H4 (cell line): ENCODE measurements at regions not wholly inside any gene's neighbourhood (a gene's known extent, or its start where the extent isn't known, plus 50 kb on each side); places are given as distances from the start of the nearest gene placed in this dataset.
A peak's percentile ranks its signal among the peaks of the same experiment; 100 is the strongest.

Experiments used
- DNase-seq: peaks from one replicate; pipeline ENCODE4 v3.0.0-alpha.2; 2015; ENCODE audit warnings: low spot score

DNA sequence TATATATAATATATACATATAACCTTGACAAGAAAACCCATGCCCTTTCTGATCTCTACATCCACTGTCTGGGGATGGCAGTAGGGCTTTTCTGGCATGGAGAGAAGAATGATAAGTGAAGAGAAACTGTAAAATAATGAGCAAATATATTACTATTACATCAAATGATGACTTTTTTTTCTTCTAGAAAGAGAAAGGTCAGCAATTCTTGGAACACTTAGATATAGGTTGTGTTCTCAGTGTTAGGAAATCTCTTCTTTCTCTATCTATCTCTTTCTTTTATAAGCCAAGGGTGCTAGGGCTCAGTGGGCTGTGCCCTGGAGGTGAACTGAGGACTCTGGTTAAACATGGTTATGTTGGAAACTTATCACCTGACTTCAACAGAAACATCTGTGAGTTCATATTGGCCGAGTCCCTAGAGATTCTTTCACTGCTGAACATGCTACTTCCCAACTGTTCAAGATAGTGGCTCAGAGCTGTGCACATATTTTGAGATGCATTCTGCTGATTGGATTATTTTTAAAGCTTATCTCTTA, 265.1 kb downstream of the GBA3 start:
- no peak for DNase-seq

DNA sequence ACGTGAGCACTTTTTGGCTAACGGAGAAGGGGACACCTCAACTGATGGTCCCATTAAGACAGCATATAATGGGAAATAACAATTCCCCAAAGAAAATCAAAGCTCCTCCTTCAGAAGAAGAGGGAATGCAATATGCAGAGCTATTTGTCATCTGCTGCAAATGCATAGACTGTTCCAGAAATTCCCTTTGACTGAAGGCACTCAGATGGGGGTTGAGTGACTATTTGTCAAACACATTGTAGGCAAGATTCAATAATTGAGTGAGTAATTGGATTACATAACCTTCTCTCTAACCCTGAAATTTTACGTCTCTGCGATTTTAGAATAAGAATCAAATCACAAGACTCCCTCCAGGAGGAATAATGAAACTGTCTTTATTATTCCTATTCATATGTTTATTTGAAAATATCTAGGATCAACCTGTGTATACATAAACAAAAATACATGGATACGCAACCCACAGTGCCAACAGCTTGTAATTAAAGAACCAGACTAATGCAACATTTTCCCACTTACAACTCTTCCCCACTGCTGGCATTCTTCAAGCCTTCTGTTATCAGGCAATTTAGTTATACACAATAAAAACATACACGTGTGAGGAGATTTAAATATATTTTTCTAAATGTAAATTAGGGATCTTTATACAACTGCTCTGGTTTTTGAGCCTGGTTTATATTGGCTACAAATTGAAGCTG, 256.6 kb downstream of the GBA3 start:
- DNase-seq, result no peak

DNA sequence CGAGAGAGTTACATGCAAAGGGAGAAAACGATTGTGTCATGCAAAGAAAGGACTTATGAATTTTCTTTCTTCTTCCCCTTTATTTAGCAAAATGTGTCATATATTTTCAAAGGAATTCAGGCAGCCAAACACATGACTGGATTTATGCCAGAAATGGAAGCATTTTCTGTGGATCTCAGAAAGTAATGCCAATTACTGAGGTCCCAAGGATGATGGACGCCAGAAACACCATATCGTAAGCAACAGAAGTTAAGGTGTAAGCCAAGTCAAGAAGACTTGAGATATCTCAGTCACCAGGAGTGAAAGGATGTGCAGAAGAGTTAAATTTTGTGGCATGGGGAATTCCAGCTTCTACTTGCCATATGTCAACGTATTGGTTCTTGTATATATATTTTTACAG, 255.1 kb downstream of the GBA3 start:
- DNase-seq, result no peak

DNA sequence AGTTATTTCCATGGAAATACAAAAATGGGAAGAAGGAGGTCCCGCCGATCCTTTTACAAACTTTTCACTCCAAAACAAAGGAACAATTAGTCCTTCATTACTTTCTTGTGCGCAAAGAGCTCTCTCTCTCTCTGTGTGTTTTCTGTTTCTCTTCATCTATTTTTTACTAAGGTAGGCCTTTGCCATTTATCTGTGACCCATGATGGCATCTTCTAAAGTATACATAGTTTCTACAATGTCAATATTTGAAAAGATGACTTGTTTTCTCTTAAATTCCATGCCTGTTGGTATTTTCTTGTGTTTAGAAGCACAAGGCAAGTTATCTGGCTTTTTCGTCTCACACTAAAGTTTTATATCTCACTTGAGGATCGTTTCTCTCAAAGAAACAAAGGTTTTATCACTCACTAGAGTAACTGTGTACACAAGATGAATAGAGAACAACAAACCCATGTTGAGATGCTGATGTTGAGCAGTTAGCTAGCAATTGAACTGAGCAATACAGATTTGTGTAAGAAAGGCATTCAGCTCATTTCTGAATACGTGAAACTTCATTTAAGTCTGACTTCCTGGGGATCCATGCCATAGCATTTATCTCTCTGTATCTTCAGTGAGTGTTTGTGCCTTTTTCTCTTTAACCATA, 250.3 kb downstream of the GBA3 start:
- DNase-seq, result no peak

DNA sequence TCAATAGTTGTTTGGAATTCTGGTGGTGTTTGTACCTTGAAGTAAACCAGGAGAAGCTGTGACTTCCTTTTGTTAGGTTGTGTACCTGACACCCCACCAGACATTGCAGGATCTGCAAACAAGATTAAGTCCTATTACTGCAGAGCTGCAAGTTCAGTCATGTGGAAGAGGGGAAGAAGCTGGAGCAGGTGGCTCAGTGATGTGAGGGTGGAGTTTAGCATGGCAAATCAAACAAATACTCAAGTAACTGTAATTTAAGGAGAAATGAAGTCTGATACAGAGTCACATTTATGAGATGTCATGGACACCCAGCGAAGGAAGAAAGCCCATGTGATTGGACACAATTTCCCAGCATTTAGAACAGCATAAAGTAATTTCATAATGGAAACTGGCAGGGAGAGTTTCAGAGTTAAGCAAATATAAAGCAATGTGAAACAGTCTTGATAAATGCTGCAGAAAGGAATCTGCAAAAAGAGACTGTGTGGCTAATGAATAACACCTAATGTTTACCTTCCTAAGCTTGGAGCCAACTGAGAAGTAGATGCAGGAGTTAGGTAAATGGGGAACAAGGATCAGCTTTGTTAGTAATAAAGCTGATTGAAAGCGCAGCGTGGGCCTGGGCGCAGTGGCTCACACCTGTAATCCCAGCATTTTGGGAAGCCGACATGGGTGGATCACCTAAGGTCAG, 249.1 kb downstream of the GBA3 start:
- DNase-seq, result no peak

DNA sequence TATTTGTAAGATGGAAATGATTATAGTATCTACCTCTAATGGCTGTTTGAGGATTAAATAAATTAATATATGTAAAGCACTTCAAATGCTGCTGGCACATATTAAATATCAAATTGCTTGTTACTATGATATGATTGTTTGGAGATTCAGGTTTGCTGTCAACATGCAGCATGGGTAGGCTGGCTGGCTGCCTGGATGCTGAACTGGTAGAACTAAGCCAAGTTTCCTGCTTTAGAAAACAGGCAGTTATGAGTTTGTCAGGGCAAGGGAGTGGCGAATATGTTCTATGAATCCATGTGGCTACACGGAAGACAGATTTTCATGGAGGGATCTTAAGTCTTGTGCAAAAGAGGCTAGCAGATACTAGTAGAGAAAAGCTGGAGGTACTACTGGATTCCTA, 239.6 kb downstream of the GBA3 start:
- no peak for DNase-seq

DNA sequence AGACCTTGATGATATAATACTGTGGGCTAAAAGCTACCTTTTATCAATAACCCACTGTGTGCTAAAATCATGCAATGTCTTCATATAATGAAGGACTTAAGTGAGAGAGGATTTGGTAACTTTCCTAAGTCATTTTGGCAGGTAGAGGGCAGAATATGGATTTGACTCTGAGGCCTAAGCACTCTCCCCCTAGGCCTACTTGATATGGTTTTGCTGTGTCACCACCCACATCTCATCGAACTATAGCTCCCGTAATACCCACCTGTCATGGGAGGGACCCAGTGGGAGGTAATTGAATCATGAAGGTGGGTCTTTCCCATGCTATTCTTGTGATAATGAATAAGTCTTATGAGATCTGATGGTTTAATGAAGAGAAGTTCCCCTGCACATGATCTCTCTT, 229.7 kb downstream of the GBA3 start:
- no peak for DNase-seq

DNA sequence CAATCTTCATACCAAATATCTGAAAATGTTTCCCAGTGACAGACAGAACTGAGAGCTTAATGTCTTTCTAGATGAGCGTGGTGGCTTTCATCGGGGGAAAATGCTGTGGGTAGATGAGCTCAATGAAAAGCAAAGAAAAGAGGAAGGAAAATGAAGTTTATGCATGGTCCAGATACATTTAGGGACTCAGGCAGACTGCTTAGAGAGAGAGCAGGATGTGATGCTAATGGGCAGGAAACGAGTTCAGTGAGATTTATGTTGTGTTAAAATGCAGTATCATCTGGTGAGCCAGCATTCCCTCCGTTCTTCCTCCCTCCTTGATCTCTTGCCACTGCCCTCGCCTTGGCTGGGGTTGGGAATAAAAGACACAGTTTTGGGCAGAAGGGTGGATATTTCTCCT, 229.2 kb downstream of the GBA3 start:
- no peak for DNase-seq

DNA sequence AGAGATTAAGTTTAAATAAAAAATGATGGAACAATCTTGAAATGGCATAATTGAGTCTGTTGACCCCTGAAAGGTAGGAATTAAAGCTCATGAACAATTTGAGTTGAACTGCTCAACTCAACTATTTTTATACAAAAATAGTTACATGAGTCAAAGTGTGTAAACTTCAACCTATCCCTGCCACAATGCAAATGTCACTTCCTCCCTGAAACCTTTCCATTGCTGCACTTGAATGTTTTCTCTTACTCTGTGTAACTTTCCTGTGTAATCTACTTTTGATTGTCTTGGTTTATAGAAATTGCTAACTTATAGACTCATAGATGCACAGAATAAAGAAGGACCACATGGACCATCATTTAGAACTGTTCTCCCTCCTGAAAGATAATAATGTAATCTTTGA, 218.5 kb downstream of the GBA3 start:
- no peak for DNase-seq

DNA sequence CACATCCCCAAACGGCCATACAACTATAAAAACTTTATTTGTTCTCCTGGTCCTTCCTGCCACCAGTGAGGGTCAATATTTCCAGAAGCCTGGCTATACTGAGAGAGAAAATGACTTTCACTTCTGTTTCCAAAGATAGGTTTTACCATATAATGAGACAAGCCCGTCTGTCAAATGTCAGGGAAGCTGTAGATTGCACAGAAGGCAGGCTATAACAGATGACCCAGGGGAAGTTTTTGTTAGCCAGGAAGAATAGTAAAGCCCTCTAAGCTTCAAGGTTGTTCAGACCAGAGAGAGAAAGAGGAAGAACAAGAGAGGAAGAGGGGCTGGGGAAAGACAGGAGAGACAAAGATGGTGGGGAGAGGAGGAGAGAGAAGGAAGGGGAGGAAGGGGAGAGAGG, 217.5 kb downstream of the GBA3 start:
- DNase-seq, result no peak

DNA sequence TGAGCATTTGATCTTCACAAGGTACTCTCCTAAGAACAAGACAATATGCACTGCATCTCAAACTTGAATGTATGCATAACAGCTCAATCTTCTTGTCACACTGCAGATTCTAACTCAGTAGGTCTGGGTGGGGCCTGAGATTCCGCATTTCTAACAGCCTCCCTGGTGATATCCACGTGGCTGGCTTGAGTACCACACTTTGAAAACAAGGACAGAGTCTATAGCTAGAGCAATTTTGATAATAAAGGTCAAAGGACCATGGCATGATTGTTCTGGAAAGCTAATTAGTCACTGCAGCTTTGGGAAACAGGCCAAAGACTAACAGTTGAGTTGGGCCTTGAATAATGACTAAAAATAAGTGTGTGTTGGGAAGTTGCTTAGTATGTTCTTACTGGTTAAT, 213.3 kb downstream of the GBA3 start:
- no peak for DNase-seq

DNA sequence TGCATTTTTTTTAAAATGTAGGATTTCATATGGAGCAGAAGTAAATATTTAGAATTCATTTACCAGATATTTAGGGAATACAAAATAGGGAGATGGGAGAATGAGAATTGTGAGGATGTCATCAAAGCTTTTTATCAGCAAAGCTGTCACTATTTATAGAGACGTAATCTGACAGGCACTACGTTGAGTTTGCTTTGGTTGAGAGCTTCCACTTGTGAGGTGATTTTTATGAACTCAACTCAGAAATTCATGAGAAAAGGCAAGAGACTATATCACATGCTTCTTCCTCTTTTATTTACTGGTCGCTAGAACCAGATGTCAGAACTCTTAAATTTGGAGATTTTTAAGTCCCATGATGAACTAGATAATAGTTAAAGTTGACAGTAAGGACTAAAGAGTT, 211.2 kb downstream of the GBA3 start:
- no peak for DNase-seq

DNA sequence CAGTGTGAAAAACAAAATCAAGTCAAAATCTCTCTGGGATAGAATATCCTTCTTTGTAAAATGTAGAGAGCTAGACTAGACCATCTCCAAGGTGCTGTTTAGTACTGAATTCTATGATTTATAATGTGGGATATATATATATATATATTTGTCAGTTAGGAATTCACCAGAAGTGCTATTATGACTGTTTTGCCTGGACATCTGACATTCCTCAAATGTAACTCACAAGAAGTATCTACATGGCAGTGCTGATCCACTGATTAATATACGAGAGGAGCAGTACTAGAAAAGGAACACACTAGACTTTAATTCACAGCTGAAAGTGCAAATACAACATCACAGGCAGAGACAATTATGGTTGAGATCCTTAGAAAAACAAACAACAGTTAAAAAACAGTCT, 208.9 kb downstream of the GBA3 start:
- no peak for DNase-seq

DNA sequence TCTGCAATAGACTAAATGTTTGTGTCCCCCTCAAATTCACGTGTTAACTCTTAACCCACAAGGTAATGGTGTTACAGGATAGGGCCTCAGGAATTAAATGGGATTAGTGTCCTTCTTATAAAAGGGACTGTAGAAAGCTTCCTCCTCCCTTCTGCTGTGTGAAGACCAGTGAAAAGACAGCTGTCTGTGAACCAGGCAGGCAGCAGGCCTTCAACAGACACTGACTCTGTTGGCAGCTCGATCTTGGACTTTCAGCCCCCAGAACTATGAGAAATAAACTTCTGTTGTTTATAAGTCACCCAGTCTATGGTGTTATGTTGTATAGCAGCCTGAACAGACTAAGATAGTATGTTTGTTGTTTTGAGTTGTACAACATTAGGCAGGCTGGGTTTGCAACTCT, 208.1 kb downstream of the GBA3 start:
- no peak for DNase-seq

DNA sequence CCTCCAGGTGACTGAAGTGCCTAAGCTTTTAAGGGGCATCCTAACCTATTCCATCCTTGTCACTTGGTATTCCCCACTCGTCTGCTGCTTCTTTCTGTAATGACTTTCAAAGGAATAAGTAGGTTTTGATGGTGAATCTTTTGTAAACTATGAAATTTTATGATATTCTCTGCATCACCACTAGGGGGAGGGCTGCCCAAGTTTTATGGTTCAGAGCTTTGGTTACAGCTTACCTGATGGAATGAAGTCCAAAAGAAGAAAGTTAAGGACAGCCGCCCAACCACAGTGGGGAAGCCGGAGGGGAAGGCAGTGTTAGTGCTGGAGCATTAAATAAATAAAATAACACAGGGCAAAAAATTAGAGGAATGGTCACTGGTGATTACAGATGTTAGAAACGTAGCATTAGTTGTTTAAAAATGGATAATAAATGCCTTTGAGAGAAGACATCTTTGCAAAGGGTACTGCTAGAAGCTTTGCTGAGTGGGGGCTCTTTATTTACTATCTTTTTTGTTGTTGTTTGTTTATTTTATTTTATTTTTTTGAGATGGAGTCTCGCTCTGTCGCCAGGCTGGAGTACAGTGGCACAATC, 204.9 kb downstream of the GBA3 start:
- DNase-seq, result peak; percentile 40

DNA sequence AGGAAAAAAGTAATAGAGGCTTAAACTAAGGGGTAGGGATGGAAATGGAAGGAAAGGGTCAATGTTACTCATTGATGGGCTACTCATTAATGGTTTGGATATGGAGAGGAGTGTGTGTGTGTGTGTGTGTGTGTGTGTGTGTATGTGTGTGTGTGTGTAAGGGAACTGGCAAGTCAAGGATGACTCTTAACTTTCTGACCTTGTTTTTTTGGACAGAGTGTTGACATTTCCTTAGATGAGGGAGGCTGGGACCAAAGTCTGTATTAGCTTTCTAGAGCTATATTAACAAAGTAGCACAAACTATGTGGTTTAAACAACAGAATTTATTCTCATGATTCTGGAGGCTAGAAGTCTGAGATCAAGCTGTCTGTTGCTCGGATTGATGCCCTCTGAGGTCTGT, 202.7 kb downstream of the GBA3 start:
- no peak for DNase-seq

DNA sequence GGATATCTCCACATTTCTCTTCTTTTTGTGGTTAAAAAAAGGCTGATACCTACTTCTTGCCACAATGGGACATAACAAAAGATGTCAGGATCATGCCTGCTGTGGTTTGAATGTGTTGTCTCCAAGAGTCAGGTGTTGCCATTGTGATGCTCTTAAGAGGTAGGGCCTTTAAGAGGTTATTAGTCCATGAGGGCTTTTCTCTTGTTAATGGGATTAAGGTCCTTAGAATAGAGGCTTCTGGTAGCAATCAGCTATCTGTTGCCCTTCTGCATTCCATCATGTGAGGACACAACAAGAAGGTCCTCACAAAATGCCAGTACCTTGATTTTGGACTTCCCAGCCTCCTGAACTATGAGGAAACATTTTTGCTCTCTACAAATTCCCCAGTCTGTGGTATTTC, 191.4 kb downstream of the GBA3 start:
- no peak for DNase-seq

DNA sequence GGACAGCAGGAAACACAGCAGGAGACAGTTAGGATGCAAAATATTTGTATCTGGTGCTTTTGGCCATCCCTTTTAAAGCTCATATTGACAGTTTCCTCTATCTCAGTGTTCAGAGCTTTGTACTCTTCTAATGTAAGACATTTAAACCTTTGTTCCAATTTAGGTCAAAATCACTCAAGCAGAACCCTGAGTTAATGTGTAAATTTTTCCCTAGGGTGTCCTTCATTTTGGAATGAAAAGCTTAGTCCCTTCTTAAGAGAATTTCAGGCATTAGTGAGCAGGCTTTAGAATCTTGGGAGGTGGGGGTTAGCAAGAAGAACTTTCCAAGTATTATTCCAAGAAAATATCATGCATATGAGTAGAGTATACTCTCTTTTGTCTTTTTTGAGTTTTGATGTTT, 188.7 kb downstream of the GBA3 start:
- no peak for DNase-seq

DNA sequence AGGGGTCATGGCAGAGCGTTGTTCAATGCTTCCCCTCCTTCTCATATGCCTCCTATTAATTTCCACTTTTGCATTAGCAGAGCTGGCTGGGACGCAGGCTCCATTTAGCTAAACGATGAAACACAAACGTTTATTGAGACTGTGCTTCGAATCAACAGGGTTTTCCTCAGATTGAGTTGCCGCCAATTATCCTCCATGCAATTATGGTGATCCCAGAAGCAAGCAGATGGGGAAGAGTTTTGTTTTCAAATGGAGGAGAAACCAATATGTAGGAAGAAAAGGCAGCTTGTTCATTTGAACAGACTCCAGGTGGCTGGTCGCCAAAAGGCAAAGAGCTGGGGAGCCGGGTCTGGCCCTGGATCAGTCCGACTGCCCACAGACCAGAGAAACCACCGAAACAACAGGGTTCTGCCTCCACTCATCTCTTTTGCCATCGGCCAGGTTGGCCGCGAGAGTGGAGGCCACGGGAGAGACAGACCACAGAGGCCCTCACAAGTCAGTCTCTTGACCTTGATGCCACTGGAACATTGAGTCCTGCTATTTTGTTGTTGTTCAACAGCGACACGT, 184.8 kb downstream of the GBA3 start:
- DNase-seq, result no peak

DNA sequence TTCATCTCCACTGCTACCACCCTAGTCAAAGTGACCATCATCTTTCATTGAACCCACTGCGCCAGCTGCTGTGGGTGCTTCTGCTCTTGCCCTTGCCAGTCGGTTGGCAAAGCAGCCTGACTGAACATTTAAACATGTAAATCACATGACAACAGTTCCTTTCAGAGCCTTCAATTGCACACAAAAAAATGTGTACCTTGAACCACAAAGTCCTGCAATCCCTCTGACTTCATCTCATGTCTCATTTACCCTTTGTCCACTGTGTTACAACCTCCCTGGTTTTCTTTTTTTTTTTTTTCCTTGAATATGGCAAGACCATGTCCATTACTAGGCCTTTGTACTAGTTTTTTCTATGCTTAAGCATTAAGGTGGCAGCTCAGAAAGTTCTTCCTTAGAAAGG, 183.5 kb downstream of the GBA3 start:
- no peak for DNase-seq

DNA sequence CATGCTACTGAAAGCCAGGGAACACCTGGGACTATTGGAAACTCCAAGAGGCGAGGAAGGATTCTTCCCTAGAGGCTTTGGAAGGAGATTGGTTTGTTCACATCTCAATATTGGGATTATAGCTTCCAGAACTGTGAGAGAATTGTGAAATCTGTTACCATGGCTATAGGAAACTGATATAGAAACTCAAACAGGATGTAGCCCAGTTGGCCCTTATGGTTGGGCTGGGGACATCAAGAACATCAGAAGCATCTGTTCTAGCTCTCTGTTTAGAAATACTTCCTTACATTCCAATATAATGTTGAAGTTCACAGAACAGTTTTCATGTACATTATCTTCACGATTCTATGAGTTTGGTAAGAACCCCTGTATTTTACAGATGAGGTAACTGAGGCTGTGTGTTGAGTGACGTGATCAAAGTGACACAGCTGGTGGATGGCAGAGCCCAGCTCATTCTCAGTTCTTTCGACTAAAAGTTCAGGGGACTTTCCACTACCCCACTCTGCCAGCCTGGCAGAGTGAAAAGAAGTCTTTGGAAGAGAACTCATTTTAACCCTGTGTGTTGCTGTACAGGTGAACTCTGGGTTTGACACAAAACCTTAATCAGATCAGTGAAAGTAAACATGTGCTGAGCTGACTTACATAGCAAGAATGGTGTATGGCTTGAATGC, 183.0 kb downstream of the GBA3 start:
- no peak for DNase-seq
